ENCODE measurements at regions not wholly inside any gene's neighbourhood (a gene's known extent, or its start where the extent isn't known, plus 50 kb on each side); places are given as distances from the start of the nearest gene placed in this dataset.

DNA sequence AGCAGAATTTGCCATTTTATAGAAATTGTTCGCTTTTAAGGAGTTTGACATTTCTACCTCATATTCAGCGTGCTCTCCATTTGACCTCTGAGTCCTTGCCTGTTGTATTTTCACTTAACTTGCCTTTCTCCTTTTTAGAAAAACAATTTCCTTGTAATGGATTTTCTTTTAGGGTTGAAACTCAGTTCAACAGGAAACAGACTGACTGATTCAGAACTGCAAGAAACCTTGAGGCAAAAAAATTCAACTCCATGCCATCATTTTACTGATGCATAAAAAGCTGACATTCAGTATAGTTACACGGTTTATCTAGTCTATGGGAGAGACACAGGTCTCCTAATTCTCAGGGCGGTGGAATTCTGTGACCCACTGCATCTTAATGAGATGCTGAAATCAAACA, 59.8 kb downstream of the MRPS30 start:
- no peak for DNase-seq (ENCODE audit: low read depth)
- TF ChIP-seq, protein P1, sequence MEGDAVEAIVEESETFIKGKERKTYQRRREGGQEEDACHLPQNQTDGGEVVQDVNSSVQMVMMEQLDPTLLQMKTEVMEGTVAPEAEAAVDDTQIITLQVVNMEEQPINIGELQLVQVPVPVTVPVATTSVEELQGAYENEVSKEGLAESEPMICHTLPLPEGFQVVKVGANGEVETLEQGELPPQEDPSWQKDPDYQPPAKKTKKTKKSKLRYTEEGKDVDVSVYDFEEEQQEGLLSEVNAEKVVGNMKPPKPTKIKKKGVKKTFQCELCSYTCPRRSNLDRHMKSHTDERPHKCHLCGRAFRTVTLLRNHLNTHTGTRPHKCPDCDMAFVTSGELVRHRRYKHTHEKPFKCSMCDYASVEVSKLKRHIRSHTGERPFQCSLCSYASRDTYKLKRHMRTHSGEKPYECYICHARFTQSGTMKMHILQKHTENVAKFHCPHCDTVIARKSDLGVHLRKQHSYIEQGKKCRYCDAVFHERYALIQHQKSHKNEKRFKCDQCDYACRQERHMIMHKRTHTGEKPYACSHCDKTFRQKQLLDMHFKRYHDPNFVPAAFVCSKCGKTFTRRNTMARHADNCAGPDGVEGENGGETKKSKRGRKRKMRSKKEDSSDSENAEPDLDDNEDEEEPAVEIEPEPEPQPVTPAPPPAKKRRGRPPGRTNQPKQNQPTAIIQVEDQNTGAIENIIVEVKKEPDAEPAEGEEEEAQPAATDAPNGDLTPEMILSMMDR (conservative IDR thresholded peaks at IDR 0.05; ENCODE audit: low read depth, low read length) = no peak
- H3K4me3 ChIP-seq (ENCODE audit: low read depth, low read length) = no peak overlapping the region

DNA sequence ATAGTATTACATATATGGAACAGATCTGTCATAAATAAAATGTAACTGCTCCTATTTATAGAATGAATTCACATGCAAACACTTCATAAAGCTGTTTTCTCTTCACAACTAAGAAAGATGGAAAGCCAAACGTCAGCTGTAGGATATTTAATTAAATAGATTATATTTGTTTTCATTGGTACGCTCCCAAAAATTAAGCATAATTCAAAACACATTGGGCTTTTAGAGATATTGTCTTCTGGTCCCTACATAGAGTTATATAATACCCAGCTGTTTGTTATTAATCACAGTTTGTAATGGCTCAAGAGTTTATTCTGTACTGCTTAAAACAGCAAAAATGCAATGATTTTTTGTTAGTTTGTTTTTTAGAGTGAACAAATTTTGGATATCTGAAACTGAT, 61.2 kb downstream of the MRPS30 start:
- TF ChIP-seq, protein P1 (conservative IDR thresholded peaks at IDR 0.05; ENCODE audit: low read depth, low read length) = no peak
- no peak for DNase-seq (ENCODE audit: low read depth)

DNA sequence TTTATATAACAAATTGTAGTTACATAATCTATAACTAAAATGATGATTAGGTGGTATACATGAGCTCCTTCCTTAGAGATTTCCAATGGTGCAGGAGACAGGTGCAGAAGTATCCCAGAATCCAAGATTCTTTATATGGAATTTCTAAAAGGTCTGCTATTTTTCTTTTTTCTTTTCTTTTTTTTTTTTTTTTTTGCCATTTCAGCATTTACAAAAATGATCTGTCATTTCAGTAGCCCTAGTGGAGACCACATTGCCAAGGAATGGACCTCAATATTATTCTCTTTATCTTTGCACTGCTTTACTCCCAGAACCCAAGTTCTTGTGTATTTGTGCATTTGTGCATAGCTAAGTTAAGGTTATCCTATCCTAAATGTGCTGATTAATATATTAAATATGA, 61.7 kb downstream of the MRPS30 start:
- DNase-seq (ENCODE audit: low read depth) = no peak
- TF ChIP-seq, protein P1 (conservative IDR thresholded peaks at IDR 0.05; ENCODE audit: low read depth, low read length) = no peak
- H3K4me3 ChIP-seq (ENCODE audit: low read depth, low read length) = no peak overlapping the region

More for the DNA sequence above, 61.2 kb downstream of the MRPS30 start:
- no peak overlapping the region for H3K4me3 ChIP-seq (ENCODE audit: low read depth, low read length)

DNA sequence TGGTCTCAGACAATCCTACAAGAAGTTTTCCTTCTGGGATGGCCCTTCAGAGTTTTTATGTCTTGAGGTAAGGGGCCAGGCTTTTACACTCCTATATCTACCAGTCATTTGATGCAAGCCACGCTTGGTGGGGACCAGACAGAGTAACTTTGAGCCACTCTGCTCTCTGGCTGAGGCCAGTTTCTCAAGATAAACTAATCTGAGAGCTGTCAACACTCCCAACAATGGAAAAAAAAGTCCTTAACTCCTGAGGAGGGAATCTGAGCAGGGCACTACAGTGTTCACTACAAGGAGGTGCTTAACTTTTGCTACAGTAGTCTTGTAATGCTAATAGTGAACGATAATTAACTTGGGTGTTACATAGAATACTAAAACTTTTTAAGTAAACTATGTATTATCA, 62.7 kb downstream of the MRPS30 start:
- TF ChIP-seq, protein P1 (conservative IDR thresholded peaks at IDR 0.05; ENCODE audit: low read depth, low read length) = no peak
- DNase-seq (ENCODE audit: low read depth) = no peak
- no peak overlapping the region for H3K4me3 ChIP-seq (ENCODE audit: low read depth, low read length)

DNA sequence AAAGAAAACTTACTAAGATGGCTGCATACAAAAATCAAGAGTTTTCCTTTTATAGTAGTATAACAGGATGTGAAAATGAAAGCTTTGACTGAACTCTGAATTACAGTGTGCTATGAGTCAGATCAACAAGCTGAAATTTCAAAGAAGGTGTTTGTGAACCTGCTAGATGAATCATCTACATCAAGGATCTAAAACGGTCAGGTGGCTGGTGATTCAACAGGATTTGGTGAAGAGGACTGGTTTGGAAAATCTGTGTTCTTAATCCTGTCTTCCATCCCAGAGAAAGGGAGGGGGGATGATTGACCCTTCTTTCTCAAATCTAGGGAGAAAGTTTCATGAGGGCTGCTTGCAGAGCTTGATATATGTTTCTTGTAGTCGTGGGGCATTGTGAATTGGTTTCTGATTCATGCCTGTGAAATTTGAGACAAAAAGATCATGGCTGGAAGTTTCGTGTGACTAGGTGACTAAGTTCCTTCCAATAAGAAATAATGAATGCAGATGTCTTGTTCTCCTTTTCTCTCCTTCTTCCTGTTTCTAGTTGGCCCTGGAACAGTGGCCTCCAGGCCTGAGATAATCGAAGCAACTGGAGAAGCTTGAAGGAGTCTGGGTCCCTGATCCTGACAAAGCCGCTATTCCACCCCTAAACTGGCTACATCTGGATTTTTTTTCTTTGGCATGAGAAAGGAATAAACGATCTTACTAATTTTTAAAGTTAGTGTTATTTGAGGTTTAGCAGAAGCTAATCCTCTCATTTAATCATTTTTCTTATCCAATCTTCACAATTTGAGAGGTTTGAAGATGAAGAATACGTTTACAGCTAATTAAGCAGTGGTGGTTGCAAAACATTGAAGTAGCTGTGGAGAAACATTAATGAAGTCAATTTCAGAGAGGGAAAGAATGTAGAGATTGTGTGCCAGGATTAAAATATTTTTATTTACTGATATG, 67.2 kb downstream of the MRPS30 start:
- peak; percentile 99 for DNase-seq (ENCODE audit: low read depth)
- peak overlapping the region; percentile 3 for H3K4me3 ChIP-seq (ENCODE audit: low read depth, low read length)
- TF ChIP-seq, protein P1 (conservative IDR thresholded peaks at IDR 0.05; ENCODE audit: low read depth, low read length) = no peak

DNA sequence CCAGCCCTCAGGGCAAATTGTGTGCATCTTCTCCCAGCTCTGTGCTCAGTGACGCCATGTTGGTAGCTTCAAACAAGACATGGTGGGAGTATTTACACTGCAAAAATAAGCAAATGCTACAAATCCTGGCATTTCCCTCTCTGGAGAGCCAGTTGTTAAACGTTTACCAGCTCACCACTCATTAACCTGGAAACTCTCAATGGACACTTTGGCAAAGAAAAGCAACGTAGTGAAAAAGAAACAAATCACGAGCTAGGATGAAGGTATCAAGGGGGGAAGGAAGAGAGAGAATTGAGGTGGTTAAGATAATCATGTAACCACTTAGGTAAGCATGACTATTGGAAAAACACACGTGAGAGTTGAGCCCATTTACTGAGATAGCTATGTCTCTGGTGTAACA, 72.5 kb downstream of the MRPS30 start:
- TF ChIP-seq, protein P1 (conservative IDR thresholded peaks at IDR 0.05; ENCODE audit: low read depth, low read length) = no peak
- DNase-seq (ENCODE audit: low read depth) = peak; percentile 75
- H3K4me3 ChIP-seq (ENCODE audit: low read depth, low read length) = no peak overlapping the region

DNA sequence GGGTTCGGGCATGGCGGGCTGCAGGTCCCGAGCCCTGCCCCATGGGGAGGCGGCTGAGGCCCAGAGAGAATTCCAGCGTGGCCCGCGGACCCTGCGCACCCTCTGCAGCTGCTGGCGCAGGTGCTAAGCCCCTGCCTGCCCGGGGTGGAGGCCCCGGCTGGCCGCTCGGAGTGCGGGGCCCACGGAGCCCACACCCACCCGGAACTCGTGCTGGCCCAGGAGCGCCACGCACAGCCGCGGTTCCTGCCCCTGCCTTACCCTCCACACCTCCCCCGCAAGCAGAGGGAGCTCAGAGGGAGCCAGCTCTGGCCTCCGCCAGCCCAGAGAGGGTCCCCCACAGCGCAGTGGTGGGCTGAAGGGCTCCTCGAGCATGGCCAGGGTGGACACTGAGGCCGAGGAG, 75.3 kb downstream of the MRPS30 start:
- DNase-seq (ENCODE audit: low read depth) = no peak
- TF ChIP-seq, protein P1 (conservative IDR thresholded peaks at IDR 0.05; ENCODE audit: low read depth, low read length) = no peak
- no peak overlapping the region for H3K4me3 ChIP-seq (ENCODE audit: low read depth, low read length)

Data from epithelial cell of proximal tubule (primary cell).